ENCODE measurements at regions not wholly inside any gene's neighbourhood (a gene's known extent, or its start where the extent isn't known, plus 50 kb on each side); places are given as distances from the start of the nearest gene placed in this dataset.
"Not testable (repeated sequence)": the region's sequence is repeated elsewhere in the genome, so short reads cannot be mapped to it uniquely, and the experiment has no call there.

DNA sequence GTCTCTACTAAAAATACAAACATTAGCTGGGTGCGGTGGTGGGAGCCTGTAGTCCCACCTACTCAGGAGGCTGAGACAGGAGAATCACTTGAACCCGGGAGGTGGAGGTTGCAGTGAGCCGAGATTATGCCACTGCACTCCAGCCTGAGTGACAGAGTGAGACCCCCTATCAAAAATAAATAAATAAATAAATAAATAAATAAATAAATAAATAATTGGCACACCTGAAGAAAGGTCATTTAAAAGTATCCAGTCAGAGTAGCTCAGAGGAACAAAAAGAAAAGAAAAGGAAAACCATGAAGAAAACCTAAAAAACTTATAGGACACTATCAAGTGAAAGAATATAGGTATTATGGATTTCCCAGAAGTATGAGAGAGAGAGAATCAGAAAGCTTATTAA, 330.1 kb upstream of the AR start:
- DNase-seq (ENCODE audit: low read depth): not testable (repeated sequence)

DNA sequence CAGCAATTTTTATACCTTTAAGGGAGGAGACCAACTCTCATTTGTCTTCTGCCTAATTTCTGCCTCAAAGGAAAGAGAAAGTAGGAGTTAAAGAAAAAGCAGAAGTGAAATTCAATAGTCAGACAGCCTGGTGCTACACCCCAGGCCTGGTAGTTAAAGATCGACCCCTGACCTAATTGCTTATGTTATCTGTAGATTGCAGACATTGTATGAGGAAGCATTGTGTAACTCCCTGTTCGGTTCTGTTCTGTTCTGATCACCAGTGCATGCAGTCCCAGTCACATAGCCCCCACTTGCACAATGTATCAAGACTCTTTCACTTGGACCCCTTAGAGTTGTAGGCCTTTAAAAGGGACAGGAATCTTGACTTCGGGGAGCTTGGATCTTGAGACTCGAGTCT, 335.9 kb upstream of the AR start:
- DNase-seq (ENCODE audit: low read depth): no peak

DNA sequence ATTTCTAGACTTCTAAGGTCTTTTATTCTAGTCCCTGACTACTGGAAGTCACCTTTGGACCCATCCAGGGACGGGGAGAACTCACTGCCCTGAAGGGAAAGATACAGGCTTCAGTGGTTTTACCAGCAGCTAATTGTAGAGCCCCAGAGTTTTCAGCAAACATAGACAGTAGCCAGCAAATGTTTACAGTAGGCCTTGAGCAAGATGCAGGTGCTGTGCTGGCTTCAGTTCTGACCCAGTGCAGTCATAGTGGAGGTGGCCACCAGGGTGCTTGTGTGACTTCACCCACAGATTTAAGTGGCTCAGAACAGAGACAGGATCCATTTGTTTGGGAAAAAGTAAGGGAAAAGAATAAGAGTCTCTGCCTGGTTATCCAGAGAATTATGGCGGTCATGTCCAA, 384.4 kb upstream of the AR start:
- DNase-seq (ENCODE audit: low read depth): no peak

DNA sequence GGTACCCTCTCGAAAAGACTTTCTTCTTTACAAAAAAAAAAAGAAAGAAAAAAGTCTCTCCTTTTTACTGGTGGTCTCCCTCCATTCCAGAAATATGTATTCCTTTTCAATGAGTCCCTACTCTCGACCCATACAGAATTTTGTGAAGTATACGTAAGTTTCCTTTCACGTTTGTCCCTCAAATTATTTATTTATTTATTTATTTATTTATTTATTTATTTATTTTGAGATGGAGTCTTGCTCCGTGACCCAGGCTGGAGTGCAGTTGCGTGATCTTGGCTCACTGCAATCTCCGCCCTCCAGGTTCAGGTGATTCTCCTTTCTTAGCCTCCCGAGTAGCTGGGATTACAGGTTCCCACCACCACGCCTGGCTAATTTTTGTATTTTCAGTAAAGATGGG, 429.2 kb upstream of the AR start:
- DNase-seq (ENCODE audit: low read depth): no peak

DNA sequence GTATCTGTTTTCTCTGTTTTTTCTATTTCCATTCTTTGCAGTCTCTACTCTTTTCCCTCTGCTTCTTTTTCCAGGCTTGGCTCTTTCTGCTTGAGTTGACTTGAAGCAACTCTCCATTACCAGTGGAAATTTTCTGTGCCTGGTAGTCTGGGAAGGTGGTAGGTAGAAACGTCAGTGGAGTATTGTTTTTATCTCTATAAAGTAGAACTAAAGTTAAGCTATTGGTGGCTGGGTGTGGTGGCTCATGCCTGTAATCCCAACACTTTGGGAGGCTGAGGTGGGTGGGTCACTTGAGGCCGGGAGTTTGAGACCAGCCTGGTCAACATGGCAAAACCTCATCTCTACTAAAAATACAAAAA, 438.1 kb upstream of the AR start:
- DNase-seq (ENCODE audit: low read depth): no peak

DNA sequence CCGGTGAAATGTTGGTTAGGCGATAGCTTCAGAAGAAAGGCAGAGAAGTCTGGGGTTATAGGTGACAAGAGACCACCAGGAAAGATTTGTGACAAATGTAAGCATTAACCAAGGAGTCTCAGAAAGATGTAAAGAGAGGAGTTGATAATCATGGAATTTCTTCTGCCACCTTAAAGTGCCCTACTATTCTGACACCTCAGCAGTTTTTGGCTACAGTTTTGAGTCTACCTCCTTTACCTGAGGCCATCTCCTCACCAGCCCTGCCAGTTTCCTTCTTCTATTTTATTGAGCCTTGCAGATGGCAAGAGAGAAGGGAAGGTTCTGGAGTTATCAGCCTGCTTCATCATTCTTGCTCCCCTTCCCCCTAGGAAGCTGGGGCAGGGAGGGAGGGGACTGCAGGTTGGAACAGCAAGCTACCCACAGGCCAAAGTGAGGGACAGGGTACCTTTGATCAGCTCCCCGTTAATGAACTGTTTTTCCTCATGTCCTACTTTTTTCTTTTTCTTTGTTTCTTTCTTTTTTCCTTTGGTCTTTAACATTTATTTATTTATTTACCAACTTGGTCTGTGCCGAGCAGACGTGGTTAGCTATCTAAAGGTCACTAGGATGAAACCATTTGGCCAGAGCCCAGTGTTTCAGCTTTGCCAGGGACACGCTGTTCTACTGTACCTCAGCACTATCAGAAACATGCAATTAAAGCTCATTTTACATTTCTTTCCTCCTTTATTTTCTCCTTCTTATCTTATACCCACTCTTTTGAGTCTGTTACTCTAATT, 438.7 kb upstream of the AR start:
- no peak for DNase-seq (ENCODE audit: low read depth)

DNA sequence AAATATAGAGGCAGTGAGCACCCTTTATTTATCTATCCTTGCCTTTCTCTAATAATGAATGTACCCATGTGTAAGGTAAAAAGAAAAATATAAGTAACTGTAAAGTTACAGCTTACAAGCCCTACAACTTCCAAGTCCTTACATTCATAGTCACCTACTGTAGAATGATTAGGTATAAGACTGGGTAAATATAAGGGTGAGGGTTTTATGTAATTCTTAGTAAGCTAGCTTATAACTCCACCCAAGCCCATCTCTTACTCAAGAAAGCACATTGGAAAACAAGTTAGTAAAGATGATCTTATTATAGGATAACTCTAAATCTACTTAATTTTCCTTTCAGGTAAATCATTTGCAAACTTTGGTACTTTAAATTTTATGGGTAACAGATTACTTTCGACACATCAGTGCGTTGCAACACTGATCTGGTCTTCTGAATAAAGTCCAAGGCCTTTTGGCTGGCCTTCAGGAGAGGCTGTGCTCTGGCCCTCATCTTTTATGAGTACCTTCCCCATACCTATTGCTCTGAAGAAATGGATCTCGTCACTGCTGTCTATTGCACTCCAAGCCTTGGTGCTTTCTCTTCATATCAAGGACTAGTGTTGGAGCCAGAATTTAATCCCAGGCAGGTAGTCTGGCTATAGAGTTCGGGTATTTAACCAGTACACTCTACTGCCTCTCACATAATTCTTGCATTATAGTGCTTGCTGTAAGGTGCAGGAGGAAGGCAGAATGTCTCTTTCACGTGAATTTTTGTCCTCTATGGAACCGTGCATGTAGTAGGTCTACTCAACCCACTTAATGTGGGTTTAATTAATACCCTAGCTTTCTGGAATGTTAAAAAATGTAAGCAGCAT, 443.6 kb upstream of the AR start:
- DNase-seq (ENCODE audit: low read depth): no peak

DNA sequence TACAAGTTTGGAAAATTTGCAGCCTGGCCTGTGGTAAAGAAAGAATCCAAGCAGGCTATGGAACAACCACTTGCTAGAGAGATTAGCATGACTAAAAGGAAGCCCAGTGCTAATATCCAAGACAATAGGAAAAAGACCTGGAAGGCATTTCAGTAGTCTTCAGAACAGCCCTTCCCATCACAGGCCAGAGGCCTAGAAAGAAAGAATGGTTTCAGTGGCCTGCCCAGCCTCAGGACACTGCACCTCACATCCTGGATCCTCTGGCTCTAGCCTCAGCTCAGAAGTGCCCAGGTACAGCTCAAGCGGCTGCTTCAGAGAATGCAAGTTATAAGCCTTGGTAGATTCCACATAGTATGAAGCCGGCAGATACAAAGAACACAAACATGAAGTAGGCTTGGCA, 449.8 kb upstream of the AR start:
- DNase-seq (ENCODE audit: low read depth): no peak

DNA sequence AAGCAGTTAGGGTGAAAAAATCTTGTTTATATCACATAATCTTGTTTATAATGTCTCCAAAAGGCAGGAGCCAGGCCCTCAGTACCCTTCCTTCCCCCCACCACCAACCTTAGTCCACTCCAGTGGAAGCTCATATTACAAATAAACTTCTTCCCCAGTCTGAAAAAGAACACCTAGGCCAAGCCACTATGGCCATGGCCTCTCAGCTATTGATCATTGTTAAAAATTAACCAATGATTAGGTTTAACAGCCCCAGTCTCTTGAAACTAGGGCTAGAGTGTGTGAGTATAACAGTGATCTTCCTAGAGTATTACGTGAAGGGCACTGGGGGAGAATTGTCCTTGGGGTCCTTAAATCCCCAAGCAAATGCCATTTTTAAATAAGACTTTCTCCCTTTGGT, 411.9 kb upstream of the EDA2R start:
- no peak for DNase-seq (ENCODE audit: low read depth)

DNA sequence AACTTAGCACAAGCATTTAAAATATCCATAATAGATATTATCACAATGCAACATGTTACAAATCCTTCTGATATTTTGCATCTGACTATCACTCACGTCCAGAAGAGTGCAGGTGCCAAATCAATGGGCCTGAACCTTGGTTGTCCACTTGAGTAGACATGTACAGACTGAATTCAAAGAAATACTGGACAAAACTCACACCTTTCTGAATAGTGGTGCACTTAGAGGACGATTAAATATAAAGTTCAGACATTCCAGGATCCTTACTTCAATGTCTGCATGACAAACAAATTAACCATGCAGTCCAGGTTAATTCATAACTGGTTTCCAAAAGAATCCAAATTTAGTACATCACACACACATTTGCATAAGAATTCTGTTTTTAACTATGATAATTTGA, 406.0 kb upstream of the EDA2R start:
- DNase-seq (ENCODE audit: low read depth): no peak

DNA sequence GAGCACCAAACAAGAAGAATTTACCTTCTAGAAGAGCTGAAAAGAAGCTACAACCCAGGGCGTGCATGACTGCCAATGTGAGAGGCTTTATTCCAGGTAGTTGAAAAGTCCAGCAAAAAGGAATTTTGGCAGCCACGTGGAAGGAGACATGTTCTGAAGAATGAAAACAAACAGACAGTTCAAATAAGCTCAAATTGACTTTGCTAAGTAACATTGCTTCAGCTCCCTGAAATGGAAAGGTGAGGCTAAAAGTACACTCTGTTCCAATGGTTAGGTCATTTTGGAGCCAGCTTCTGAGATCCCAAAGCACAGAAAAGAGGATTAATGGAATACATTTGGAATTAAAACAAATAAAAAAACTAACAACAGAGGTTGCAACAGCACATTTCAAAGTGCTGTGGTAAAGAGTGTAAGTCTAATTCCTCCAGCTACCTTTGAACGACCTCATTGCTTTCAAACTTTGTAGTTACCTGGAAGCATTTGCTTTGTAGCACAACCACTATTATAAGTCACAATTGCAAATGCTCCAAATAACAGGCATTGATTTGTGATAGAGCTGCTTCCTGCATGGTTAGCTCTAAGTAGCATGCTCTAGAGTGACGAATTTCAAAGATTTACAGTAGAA, 405.3 kb upstream of the EDA2R start:
- DNase-seq (ENCODE audit: low read depth): no peak

DNA sequence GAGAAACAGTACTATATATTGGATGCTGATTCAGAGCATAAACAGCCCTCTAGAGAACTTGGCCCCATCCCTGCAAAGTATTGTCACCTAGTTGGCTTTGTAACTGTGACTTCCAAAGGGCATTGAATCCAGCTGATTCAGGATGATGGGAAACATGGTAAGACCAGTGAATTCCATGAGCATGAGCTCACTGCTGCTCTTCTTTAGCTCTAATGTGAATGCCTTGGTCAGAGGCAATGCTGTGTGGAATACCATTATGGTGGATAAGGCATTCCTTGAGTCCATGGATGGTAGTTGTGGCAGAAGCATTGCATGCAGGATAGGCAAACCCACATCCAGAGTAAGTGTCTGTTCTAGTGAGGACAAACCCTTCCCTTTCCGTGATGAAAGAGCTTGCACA, 365.6 kb upstream of the EDA2R start:
- DNase-seq (ENCODE audit: low read depth): no peak

DNA sequence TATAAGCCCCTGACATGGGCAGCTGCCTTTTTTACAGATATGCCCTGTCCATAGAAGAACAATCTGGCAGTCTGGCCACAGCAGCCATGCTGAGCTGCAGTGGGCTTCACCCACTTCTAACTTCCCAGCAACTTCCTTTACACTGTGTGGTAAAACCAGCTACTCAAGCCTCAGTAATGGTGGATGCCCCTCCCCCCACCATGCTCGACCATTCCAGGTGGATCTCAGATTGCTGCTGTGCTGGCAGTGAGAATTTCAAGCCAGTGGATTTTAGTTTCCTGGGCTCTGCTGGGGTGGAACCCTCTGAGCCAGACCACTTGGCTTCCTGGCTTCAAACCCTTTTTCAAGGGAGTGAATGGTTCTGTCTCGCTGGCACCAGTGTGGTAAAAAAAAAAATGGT, 355.9 kb upstream of the EDA2R start:
- DNase-seq (ENCODE audit: low read depth): no peak

DNA sequence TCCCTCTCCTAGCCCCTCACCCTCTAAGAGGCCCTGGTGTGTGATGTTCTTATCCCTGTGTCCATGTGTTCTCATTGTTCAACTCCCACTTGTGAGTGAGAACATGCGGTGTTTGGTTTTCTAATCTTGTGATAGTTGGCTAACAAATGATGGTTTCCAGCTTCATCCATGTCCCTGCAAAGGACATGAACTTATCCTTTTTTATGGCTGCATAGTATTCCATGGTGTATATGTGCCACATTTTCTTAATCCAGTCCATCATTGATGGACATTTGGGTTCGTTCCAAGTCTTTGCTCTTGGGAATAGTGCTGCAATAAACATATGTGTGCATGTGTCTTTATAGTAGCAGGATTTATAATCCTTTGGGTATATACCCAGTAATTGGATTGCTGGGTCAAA, 353.2 kb upstream of the EDA2R start:
- not testable (repeated sequence) for DNase-seq (ENCODE audit: low read depth)

DNA sequence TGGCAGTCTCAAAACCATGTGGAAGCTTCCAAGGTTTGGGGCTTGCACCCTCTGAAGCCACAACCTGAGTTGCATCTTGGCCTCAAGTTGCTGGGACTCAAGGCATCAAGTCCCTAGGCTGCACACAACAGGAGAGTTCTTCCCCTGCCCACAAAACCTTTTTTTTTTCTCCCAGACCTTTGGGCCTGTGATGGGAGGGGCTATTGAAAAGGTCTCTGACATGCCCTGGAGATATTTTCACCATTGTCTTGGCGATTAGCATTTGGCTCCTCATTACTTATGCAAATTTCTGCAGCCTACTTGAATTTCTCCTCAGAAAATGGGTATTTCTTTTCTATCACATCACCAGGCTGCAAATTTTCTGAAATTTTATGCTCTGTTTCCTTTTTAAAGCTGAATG, 349.5 kb upstream of the EDA2R start:
- DNase-seq (ENCODE audit: low read depth): no peak

DNA sequence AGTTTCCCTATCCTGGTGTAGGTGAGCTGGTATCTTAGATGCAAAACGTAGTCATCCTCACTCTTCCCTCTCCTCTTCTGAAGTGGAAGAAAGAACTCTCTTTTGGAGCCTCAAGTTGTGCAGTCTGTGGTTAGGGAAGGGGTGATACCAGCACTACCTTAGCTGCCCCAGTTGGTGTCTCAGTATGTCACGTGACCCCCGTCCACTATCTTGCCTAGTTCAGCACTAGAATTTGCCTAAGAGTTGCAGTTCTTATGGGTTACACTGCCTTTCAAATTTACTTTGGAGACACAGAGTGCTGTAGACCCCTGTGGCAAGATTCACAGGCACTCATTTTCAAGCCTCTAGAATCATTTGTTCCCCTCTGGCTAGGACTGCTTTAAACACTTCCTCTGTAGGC, 322.8 kb upstream of the EDA2R start:
- DNase-seq (ENCODE audit: low read depth): no peak

DNA sequence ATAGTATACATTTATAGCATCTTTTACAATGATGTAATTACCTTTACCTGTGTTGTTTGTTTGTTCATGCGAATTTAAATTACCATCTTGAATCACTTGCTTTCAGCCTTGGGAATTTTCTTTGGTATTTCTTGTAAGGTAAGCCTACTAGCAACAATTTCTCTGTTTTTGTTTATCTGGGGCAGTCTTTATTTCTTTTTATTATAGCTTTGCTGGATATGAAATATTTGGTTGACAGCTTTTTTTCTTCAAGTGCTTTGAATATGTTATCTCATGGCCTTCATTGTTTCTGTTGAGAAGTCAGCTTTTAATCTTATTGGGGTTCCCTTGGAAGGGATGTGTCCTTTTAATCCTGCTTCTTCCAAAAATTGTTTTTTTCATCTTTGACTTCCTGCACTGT, 292.8 kb upstream of the EDA2R start:
- no peak for DNase-seq (ENCODE audit: low read depth)

DNA sequence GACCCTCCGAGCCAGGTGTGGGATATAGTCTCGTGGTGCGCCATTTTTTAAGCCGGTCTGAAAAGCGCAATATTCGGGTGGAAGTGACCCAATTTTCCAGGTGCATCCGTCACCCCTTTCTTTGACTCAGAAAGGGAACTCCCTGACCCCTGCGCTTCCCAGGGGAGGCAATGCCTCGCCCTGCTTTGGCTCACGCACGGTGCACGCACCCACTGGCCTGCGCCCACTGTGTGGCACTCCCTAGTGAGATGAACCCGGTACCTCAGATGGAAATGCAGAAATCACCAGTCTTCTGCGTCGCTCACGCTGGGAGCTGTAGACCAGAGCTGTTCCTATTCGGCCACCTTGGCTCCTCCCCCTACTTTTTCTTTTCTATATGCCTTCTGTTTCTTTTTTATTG, 291.6 kb upstream of the EDA2R start:
- DNase-seq (ENCODE audit: low read depth): not testable (repeated sequence)

DNA sequence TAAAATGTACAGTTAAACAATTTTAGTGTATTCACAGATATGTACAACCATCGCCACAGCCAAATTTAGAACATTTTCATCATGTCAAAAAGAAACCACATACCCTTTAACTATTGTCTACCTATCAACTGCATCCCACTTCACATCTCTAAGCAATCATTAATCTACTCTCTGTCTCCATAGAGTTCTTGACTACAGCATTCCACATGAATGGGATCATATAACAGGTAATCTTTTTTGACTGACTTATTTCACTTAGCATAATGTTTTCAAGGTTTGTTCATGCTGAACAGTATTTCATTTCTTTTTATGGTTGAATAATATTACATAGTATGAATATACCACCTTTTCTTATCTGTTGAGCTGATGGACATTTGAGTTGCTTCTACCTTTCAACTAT, 281.4 kb upstream of the EDA2R start:
- DNase-seq (ENCODE audit: low read depth): no peak

DNA sequence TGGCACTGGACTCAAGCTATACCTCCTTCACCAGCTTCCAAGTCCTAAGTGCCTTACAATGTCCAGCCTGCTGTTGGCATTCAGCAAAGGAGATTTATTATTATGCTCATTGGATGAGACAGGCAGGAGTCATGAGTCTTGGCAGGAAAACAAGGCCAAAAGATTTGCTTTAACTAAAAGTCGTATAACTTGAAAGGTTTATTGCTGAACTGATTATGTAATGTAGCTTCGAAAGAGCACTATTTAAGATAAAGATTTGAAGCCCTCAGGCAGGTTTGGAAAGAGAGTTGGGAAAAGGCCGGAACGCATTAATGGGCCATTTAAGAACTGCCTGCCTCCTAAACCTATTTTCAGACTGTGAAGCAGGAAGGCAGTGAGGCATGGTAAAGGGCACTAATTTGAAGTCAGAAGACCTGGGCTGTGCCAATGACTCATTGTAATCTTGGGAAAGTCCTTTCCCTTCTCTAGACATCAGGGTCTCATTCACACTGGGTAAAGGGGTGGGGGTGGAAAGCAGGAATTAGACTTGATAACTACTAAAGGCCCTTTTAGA, 280.5 kb upstream of the EDA2R start:
- DNase-seq (ENCODE audit: low read depth): no peak

DNA sequence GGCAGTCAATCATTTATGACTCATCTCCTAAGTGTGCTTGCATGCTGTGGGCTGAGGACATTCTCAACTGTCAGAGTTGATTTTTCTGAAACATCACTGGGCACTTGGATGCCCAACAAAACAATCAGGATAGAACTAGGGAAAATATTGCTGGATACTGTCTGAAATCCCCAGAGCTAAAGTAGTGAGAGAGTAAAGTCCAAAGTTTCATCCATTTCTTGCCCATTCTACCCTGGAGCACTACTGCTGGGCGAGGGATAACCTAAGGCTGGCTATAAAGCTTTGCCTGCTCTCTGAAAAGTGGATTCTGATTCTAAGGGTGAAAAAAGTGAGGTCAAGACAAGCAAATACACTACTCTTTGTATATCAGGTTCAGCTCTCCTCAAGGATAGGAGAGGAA, 279.6 kb upstream of the EDA2R start:
- DNase-seq (ENCODE audit: low read depth): no peak

DNA sequence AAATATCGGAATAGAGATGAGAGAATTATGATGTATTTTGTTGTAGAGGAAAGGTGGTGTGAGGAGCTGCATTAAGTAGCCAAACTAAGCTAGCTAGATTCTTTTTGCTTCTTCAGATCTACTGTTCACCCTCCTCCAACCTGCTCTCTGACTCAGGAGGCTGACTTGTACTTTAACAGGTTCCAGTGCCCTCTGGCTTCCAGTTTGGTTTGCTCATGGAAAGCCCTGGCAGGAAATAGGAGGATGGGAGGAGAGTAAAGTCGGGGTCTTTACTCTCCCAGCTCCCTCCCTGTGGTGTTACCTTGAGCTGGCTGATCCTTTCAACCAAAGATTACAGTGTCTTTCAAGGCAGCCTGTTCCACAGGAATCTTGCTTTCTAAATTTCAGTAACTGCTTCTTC, 277.0 kb upstream of the EDA2R start:
- DNase-seq (ENCODE audit: low read depth): no peak

DNA sequence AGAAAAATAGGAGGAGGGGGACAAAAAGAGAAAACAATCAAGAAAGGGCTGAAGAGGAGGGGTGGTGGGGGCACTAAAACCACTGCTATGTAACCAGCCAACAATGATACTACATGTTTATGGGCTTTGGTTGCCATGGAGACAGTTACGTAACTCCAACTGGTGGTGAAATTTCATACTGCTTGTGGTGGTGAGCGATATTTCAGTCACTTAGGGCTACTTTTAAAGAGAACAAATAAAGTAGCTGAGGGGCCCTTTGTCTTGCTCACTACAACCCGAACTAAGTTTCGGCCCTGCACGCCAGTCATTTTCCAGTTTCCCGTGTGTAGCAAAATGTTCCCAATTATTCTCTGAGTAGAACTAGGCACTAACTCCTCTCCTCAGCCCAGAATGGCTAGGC, 275.2 kb upstream of the EDA2R start:
- no peak for DNase-seq (ENCODE audit: low read depth)
